ENCODE measurements at regions not wholly inside any gene's neighbourhood (a gene's known extent, or its start where the extent isn't known, plus 50 kb on each side); places are given as distances from the start of the nearest gene placed in this dataset.

DNA sequence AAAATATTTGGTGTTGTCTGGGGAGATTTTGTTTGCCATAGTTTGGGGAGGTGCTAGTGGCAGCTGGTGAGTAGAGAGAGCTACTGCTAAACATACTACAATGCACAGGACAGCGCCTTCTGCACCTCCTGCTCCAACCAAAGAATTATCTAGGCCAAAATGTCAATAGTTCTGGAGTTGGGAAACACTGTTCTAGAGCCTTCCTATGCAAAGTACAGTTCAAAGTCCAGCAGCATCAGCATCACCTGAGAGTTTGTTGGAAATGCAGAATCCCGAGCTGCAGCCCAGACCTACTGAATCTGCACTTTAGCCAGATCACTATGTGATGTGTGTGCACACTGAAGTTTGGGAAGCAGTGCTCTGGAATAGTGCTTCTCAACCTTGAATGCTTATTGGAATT, 290.7 kb downstream of the TCF7L2 start:
- H3K4me3 ChIP-seq (ENCODE audit: low read depth, low read length) = no peak overlapping the region
- TF ChIP-seq, protein P1, sequence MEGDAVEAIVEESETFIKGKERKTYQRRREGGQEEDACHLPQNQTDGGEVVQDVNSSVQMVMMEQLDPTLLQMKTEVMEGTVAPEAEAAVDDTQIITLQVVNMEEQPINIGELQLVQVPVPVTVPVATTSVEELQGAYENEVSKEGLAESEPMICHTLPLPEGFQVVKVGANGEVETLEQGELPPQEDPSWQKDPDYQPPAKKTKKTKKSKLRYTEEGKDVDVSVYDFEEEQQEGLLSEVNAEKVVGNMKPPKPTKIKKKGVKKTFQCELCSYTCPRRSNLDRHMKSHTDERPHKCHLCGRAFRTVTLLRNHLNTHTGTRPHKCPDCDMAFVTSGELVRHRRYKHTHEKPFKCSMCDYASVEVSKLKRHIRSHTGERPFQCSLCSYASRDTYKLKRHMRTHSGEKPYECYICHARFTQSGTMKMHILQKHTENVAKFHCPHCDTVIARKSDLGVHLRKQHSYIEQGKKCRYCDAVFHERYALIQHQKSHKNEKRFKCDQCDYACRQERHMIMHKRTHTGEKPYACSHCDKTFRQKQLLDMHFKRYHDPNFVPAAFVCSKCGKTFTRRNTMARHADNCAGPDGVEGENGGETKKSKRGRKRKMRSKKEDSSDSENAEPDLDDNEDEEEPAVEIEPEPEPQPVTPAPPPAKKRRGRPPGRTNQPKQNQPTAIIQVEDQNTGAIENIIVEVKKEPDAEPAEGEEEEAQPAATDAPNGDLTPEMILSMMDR (IDR thresholded peaks at IDR 0.05; ENCODE audit: low read depth, low read length) = no peak

DNA sequence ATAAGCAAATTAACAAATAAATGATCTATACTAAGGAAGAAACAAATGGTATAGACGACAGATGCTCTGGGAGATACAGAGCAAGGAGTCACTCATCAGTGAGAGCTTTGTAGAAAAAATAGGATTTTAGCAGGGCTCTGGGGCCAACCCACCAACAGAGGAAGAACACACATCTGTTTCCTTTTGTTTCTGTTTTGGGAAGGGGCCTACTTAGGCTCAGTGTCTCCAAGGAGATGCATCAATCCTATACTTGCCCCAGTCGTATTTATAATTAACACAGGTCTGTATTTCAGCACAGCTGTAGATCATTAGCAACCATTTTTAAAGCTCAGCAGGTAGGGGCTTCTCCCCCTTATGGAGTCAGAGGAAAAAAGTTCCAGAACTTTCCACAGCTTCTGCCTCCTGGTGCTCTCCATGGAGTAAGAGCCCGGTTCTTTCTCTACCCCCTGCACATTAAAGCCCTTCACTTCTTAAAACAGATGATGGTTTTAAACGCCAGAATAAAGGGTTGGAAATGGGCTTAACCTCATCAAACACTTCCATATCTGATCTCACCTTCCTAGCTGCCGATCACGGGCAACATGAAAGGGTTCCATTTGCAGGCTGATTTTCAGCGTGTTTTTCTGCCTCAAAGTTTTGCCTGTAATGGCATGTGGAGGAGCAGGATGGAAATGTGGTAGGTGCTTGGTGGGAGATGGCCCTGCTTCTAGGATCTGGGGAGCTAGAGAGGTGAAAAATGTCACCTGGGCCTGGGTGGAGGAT, 291.7 kb downstream of the TCF7L2 start:
- TF ChIP-seq, protein P1 (IDR thresholded peaks at IDR 0.05; ENCODE audit: low read depth, low read length) = no peak
- no peak overlapping the region for H3K4me3 ChIP-seq (ENCODE audit: low read depth, low read length)

DNA sequence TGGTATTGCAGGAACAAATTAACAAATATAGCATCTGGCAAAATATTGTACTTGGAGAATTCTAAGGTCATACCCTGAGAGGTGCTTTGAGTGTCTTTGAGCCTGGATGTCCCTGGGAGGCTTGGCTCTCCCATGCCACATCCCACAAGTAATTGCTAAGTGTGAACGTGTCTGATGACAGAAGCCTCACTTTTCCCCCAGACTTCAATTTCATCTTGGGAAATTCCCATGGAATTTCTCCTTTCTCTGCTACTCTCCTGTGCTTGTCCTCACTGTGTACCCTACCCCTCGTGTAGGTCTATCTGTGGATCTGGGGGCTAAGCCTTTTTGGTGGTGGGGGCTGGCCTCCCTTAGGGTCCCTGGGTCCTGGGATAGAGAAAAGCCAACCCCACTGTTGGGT, 293.3 kb downstream of the TCF7L2 start:
- no peak overlapping the region for H3K4me3 ChIP-seq (ENCODE audit: low read depth, low read length)
- TF ChIP-seq, protein P1 (IDR thresholded peaks at IDR 0.05; ENCODE audit: low read depth, low read length) = no peak

DNA sequence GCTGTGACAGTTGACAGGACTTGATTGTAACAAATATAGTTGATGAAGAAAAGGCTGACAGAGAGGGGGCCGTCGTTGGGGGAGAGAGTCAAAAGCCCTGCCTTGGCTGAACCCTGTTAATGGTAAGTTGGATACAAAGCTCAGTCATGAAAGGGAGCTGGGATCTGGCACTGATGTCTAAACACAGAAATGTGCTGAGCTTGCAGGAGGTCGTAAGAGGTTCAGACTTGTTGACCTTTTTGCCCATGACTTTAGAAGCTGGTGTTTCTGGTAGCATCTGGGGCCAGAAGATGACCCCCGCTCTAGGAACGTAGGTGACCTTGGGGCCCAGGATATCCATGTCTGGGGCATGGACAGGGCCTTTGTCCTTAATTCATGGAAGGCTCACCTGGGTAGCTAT, 294.7 kb downstream of the TCF7L2 start:
- TF ChIP-seq, protein P1 (IDR thresholded peaks at IDR 0.05; ENCODE audit: low read depth, low read length) = no peak
- no peak overlapping the region for H3K4me3 ChIP-seq (ENCODE audit: low read depth, low read length)

DNA sequence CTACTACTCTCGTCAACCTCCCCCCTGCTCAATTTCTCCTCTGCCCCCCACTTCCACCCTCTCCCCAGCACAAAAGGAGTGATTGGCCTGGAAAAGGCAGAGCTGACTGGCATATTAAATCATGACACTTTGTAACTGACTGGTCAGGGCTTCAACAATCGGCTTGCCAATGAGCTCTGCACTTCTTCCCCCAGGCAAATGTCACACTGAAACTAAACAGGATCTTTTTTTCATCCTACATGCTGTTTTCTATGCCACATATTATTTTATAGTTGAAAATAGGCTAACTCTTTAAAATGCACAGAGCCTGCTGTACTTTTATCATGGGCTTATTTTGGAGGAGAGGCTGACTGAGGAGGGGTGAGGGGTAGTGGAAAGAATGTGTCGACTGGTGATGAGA, 295.2 kb downstream of the TCF7L2 start:
- no peak overlapping the region for H3K4me3 ChIP-seq (ENCODE audit: low read depth, low read length)
- TF ChIP-seq, protein P1 (IDR thresholded peaks at IDR 0.05; ENCODE audit: low read depth, low read length) = no peak

DNA sequence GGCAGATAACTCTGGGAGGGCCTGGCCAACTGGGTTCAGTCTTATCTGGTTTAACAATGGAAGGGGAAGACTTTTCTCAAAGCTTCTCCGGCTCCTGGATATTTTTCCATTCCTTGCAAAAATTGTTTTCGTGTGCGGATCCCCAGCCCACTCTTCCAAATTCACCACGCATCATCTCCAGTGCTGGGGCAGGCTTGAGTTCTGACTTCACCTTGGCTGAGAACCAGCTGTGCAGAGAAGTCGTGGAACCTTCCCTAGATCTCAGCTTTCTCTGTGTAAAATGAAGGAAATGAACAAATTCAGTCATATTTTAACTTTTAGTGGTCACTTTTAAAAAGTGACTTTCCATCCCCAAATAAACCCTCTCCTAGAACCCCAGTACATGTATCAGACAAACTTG, 297.0 kb downstream of the TCF7L2 start:
- TF ChIP-seq, protein P1 (IDR thresholded peaks at IDR 0.05; ENCODE audit: low read depth, low read length) = no peak
- H3K4me3 ChIP-seq (ENCODE audit: low read depth, low read length) = no peak overlapping the region

DNA sequence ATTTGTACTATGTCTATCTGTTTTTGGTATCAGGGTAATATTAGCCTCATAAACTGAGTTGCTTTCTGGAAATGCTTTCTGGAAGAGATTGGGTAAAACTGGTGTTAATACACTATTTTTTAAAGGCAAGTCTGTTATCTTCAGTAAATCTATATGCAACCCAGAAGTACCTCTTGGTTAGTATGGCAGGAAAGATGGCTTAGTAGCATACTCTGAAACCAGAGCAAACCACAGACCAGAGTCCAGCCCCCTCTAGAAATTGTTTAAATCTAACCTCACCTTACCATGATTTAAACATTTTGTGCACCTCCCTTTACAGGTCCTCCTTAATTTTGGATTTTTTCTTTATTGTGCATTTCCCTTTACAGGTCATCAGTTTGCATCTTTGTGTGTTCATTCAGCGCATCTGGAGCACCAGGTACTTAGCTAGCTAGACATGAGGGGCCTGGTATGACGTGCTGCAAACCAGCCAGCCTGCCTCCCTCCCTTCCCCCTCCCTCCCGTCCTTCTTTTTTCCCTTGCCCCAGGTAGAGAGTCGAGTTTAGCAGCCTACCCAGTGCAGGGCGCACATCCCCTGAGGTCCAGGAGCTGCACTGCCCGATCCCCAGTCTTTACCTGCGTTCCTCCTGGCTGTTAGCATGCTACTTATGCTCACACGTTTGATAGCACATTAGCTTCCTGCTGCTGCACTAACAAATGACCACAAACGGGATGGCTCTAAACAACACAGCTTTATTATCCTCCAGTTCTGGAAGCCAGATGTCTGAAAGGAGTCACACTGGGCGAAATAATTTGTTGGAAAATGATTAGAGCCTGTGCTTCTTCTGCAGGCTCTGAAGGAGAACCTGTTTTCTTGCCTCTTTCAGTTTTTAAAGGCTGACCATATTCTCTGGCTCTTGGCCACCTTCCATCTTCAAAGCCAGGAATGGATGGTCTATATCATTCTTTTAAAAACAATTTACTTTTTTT, 299.9 kb upstream of the HABP2 start:
- H3K4me3 ChIP-seq (ENCODE audit: low read depth, low read length) = no peak overlapping the region
- TF ChIP-seq, protein P1 (IDR thresholded peaks at IDR 0.05; ENCODE audit: low read depth, low read length) = no peak
